ENCODE measurements at regions not wholly inside any gene's neighbourhood (a gene's known extent, or its start where the extent isn't known, plus 50 kb on each side); places are given as distances from the start of the nearest gene placed in this dataset.
A peak's percentile ranks its signal among the peaks of the same experiment; 100 is the strongest.
"Not testable (repeated sequence)": the region's sequence is repeated elsewhere in the genome, so short reads cannot be mapped to it uniquely, and the experiment has no call there.

DNA sequence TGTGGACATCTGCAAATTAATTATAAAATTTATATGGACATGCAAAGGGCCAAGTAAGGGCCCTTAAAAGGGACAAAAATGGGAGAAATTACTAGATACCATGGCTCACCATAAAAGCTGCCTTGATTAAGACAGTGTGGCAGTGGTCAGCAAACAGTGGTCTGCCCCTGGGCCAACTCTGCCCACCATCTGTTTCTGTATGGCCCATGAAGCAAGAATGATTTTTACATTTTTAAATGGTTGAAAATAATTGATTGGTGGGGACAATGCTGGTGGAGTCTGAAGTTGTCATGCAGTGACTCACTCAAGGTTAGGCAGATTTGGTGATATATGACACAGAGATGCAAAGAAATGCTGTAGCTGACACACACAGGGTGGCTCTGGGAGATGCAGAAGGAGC is 143.2 kb upstream of the PRDM7 start:
- in situ Hi-C loops (cut with MboI; ENCODE audit: low pct_unique_long_range_greater_than_20kb, low sequenced_read_pairs); DNase-seq: not testable (repeated sequence)

DNA sequence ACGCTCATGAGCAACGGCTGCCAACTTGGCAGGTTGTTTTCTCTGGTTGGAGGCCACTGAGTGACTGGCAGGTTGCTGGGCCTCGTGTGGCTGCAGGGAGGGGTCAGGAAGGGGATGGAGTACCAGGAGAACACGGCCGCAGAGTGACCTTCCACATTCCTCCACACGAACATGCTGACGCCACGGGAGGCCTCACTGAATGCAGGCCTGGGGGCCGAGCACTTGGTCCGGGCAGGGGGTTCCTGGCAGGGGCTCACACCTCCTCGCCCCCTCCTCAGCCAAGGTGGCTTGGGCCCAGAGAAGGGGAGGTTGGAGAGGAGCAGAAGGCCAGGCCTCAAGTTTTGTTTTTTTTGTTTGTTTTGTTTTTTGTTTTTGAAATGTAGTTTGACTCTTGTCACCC is 98.5 kb upstream of the PRDM7 start:
- DNase-seq; in situ Hi-C loops (cut with MboI; ENCODE audit: low pct_unique_long_range_greater_than_20kb, low sequenced_read_pairs): not testable (repeated sequence)

DNA sequence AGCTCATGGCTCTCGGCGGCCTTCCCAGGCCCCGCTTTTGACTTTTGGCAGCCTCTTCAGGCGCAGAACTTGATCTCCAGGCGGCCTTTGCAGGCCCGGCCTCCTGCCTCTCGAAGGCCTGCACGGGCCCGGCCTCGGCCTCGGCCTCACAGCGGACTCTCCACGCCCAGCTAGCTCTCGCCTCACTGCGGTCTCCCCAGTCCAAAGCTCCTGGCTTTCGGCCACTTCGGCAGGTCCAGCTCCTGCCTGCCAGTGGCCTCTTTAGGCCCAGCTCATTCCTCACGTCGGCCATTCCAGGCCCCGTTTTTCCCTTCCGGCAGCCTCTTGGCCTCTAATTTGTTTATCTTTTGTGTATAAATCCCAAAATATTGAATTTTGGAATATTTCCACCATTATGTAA is 94.5 kb upstream of the PRDM7 start:
- in situ Hi-C loops (cut with MboI; ENCODE audit: low pct_unique_long_range_greater_than_20kb, low sequenced_read_pairs); DNase-seq: not testable (repeated sequence)

DNA sequence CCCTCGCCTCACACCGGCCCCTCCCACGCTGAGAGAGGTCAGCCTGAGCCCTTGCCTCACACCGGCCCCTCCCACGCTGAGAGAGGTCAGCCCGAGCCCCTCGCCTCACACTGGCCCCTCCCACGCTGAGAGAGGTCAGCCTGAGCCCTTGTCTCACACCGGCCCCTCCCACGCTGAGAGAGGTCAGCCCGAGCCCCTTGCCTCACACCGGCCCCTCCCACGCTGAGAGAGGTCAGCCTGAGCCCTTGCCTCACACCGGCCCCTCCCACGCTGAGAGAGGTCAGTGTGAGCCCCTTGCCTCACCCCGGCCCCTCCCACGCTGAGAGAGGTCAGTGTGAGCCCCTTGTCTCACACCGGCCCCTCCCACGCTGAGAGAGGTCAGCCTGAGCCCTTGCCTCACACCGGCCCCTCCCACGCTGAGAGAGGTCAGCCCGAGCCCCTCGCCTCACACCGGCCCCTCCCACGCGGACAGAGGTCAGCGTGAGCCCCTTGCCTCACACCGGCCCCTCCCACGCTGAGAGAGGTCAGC is 92.1 kb upstream of the PRDM7 start:
- DNase-seq; in situ Hi-C loops (cut with MboI; ENCODE audit: low pct_unique_long_range_greater_than_20kb, low sequenced_read_pairs): not testable (repeated sequence)

DNA sequence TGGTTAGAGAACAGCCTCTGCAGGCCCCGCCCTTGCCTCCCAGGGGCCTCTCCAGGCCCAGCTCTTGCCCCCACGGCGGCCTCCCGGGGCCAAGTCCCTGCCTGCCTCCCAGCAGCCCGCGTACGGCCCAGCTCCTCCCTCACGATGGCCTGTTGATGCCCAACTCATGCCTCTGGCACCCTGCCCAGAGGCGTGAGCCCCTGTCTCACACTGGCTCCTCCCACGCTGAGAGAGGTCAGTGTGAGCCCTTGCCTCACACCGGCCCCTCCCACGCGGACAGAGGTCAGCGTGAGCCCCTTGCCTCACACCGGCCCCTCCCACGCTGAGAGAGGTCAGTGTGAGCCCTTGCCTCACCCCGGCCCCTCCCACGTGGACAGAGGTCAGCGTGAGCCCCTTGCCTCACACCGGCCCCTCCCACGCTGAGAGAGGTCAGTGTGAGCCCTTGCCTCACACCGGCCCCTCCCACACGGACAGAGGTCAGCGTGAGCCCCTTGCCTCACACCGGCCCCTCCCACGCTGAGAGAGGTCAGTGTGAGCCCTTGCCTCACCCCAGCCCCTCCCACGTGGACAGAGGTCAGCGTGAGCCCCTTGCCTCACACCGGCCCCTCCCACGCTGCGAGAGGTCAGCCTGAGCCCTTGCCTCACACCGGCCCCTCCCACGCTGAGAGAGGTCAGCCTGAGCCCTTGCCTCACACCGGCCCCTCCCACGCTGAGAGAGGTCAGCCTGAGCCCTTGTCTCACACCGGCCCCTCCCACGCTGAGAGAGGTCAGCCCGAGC is 91.4 kb upstream of the PRDM7 start:
- DNase-seq: peak; percentile 0
- in situ Hi-C loops (cut with MboI; ENCODE audit: low pct_unique_long_range_greater_than_20kb, low sequenced_read_pairs): not testable (repeated sequence)

DNA sequence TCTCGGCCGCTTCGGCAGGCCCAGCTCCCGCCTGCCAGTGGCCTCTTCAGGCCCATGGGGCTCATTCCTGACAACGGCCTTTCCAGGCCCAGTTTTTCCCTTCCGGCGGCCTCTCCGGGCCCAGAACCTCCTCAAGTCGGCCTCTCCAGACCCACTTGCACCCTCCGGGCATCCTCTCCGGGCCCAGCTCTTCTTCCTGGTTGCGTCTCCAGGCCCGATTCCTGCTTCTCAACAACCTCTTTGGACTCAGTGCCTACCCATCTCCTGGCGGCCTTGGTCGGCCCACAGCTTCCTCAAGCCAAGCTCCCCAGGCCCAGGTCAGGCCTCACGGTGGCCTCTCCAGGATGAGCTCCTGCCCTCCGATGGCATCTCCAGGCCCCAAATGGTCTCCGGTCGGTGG is 90.6 kb upstream of the PRDM7 start:
- DNase-seq; in situ Hi-C loops (cut with MboI; ENCODE audit: low pct_unique_long_range_greater_than_20kb, low sequenced_read_pairs): not testable (repeated sequence)

DNA sequence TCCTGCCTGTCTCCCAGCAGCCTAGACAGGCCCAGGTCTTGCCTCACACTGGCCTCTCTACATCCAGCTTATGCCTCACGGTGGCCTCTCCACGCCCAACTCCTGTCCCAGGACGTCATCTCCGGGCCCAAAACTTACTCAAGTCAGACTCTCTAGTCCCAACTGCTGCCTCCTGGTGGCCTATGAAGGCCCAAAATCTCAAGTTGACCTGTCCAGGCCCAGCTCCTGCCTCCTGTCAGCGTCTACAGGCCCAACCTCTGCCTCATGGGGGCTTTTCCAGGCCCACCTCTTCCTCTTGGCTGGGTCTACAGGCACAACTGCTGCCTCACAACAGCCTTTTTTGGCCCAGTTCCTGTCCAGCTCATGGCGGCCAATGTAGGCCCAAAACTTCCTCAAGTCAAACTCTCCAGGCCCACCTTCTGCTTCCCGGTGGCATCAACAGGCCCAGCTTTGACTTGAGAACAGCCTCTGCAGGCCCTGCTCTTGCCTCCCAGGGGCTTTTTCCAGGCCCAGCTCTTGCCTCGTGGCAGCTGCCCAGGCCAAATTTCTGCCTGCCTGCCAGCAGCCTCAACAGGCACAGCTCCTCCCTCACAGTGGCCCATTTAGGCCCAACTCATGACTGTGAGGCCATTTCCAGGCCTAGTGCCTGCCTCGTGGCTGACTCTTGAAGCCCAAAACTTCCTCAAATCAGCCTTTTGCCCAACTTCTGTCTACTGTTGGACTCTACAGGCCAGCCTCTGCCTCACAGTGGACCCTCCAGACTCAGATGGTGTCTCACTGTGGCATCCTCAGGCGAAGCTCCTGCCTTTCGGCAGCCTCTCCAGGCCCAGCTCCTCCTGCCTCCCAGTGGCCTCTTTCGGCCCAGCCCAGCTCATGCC is 89.8 kb upstream of the PRDM7 start:
- in situ Hi-C loops (cut with MboI; ENCODE audit: low pct_unique_long_range_greater_than_20kb, low sequenced_read_pairs); DNase-seq: not testable (repeated sequence)

DNA sequence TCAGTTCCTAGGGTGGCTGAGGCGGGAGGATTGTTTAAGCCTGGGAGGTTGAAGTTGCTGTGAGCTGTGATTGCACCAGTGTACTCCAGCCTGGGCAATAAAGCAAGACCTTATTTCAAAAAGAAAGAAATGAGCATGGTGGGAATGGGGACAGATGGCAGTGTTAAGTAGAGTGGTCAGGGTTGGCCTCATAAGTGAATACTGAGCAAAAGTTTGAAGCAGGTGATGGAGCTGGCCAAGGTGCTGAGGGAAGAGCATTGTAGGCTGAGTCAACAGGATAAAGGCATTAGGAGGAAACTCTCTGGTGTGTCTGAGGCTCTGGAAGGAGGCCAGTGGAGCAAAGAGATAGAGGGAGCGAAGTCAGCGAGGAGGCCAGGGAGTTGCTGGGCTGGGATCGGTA is 73.9 kb upstream of the PRDM7 start:
- DNase-seq; in situ Hi-C loops (cut with MboI; ENCODE audit: low pct_unique_long_range_greater_than_20kb, low sequenced_read_pairs): not testable (repeated sequence)

Data from KBM-7 (cell line).